GM12878 (cell line): ENCODE measurements at regions not wholly inside any gene's neighbourhood (a gene's known extent, or its start where the extent isn't known, plus 50 kb on each side); places are given as distances from the start of the nearest gene placed in this dataset.

ENCODE experiments used
- ATAC-seq: fragments of 200-7000 bp; cut with Tn5 transposase; 3 replicates; pipeline ENCODE4 v1.9.1; 2020; ENCODE audit warnings: mild to moderate bottlenecking, moderate library complexity
- BruUV-seq: library from RNA; stranded (reverse); fragments of 400-500 nt; replicated peaks from 2 replicates; lab custom pipeline; 2021; lab: Mats Ljungman, UMichigan
- CTCF ChIA-PET: fragments of 300-600 bp; sonication (Branson Sonifier 250); formaldehyde crosslinking; extraction: SDS; loops from one replicate; lab custom pipeline; 2021; ENCODE audit warnings: inconsistent platforms; lab: Yijun Ruan, JAX
- POLR2A ChIA-PET: fragments of 350-600 bp; formaldehyde crosslinking; extraction: SDS; loops from one replicate; lab custom pipeline; 2021; ENCODE audit warnings: inconsistent platforms; lab: Charles Lee
- RAD21 ChIA-PET: fragments of 300-600 bp; sonication (Branson Sonifier 250); formaldehyde crosslinking; loops from one replicate; lab custom pipeline; 2023; ENCODE audit warnings: antibody characterized with exemption; ENCODE audit not compliant: unreplicated experiment; lab: Charles Lee
- SMC1A ChIA-PET: fragments of 300-600 bp; sonication (Branson Sonifier 250); formaldehyde crosslinking; loops from one replicate; lab custom pipeline; 2023; ENCODE audit not compliant: unreplicated experiment, uncharacterized antibody; lab: Charles Lee
- DNase-seq: peaks from one replicate; pipeline ENCODE4 v3.0.0-alpha.2; 2011; ENCODE audit warnings: low read depth, low spot score
- FAIRE-seq: peaks from 3 replicates; lab custom pipeline; 2011; peaks lifted over from hg19 to GRCh38; lab: Jason Lieb, UNC
- H2AFZ ChIP-seq: 2 replicates; pipeline ENCODE4 v1.6.0; 2011; ENCODE audit warnings: low read depth, low read length, control low read depth; ENCODE audit not compliant: control insufficient read depth
- H3K27ac ChIP-seq: 2 replicates; pipeline ENCODE4 v1.5.1; 2011; ENCODE audit warnings: control low read depth; ENCODE audit not compliant: control insufficient read depth, insufficient read depth
- H3K27me3 ChIP-seq, 2 experiments: replicated peaks in 1 of 2; 2 replicates each; pipeline versions ENCODE4 v1.6.0 to v1.6.1; 2011; ENCODE audit warnings: low read length in 1 of 2; ENCODE audit not compliant: control insufficient read depth in 2 of 2, insufficient read depth in 2 of 2
- H3K36me3 ChIP-seq, 2 experiments: 2 replicates each; pipeline ENCODE4 v1.5.1; 2011; ENCODE audit warnings: low read length in 1 of 2; ENCODE audit not compliant: control insufficient read depth in 2 of 2, insufficient read depth in 2 of 2
- H3K4me1 ChIP-seq: 2 replicates; pipeline ENCODE4 v1.6.1; 2011; ENCODE audit warnings: mild to moderate bottlenecking, low read length, moderate library complexity, mixed read lengths; ENCODE audit not compliant: control insufficient read depth, insufficient read depth
- H3K4me2 ChIP-seq: 2 replicates; pipeline ENCODE4 v1.6.0; 2011; ENCODE audit warnings: control low read depth; ENCODE audit not compliant: control insufficient read depth, insufficient read depth
- H3K4me3 ChIP-seq: fragments of 200-600 bp; sonication (generic); 2 replicates; pipeline ENCODE4 v1.5.1; 2016
- H3K79me2 ChIP-seq: 2 replicates; pipeline ENCODE4 v1.6.0; 2011; ENCODE audit warnings: low read length; ENCODE audit not compliant: control insufficient read depth, insufficient read depth
- H3K9ac ChIP-seq: 2 replicates; pipeline ENCODE4 v1.8.0; 2011; ENCODE audit warnings: low read length, control low read depth, mixed read lengths; ENCODE audit not compliant: control insufficient read depth, insufficient read depth
- H3K9me3 ChIP-seq: replicated peaks from 3 replicates; pipeline ENCODE4 v1.5.1; 2011; ENCODE audit warnings: mild to moderate bottlenecking, low read length; ENCODE audit not compliant: control insufficient read depth, insufficient read depth
- H4K20me1 ChIP-seq: 2 replicates; pipeline ENCODE4 v1.6.0; 2011; ENCODE audit not compliant: control insufficient read depth, insufficient read depth
- CHD1 ChIP-seq: IDR thresholded peaks from 2 replicates; pipeline ENCODE4 v1.6.1; 2012; ENCODE audit warnings: low read depth, low read length, improper control_type of control experiment
- CREM ChIP-seq: IDR thresholded peaks from 2 replicates; pipeline ENCODE4 v1.6.1; 2014; ENCODE audit warnings: antibody characterized with exemption, low read depth
- EP300 ChIP-seq, 2 experiments: fragments of 150-350 bp in 1 of 2; IDR thresholded peaks; 2 replicates each; pipeline ENCODE4 v1.6.1; 2011 to 2012; ENCODE audit warnings: low read depth in 2 of 2, low read length in 2 of 2, borderline replicate concordance in 1 of 2, improper control_type of control experiment in 1 of 2, inconsistent platforms in 1 of 2; ENCODE audit not compliant: control insufficient read depth in 1 of 2
- GABPA ChIP-seq: IDR thresholded peaks from 2 replicates; pipeline ENCODE4 v1.6.1; 2014; ENCODE audit warnings: antibody characterized with exemption, low read depth, mild to moderate bottlenecking, inconsistent platforms
- HCFC1 ChIP-seq: fragments of 150-350 bp; IDR thresholded peaks from 2 replicates; pipeline ENCODE4 v1.6.1; 2014; ENCODE audit warnings: low read length
- MXI1 ChIP-seq: fragments of 150-350 bp; IDR thresholded peaks from 2 replicates; pipeline ENCODE4 v1.6.1; 2011; ENCODE audit warnings: low read depth, mild to moderate bottlenecking, inconsistent platforms, low read length, improper control_type of control experiment
- WRNIP1 ChIP-seq: IDR thresholded peaks from 2 replicates; pipeline ENCODE4 v1.6.1; 2011; ENCODE audit warnings: low read depth, low read length, improper control_type of control experiment, borderline replicate concordance
- WGBS: methylation state at CpG from one replicate; pipeline ENCODE4 v1.1.6; 2016; ENCODE audit warnings: low lambda C conversion rate; ENCODE audit not compliant: insufficient replicate concordance, insufficient coverage; ENCODE audit errors: missing lambda C conversion rate; 5-methylcytosine and 5-hydroxymethylcytosine counted together
- in situ Hi-C: fragments of 300-500 bp; cut with MboI; formaldehyde crosslinking; loops from 9 replicates; pipeline ENCODE4 v1.14.3; 2018; ENCODE audit warnings: mixed read lengths
- intact Hi-C: fragments of 100-400 bp; cut with micrococcal nuclease; formaldehyde crosslinking; loops from one replicate; pipeline ENCODE4 v1.14.2; 2022; ENCODE audit not compliant: unreplicated experiment
- TF ChIP-seq, protein P1 (sequence below): IDR thresholded peaks from 2 replicates; pipeline ENCODE4 v1.6.1; 2012; ENCODE audit warnings: low read length, inconsistent platforms
- TF ChIP-seq, protein P2 (sequence below): fragments of 450-650 bp; IDR thresholded peaks from 2 replicates; pipeline ENCODE4 v1.6.1; 2017; ENCODE audit warnings: borderline replicate concordance
- TF ChIP-seq, protein P3 (sequence below), 3 experiments: IDR thresholded peaks in 2 of 3; conservative IDR thresholded peaks in 1 of 3; 2 replicates each; pipeline ENCODE4 v1.5.1; 2011; ENCODE audit warnings: low read depth in 3 of 3, low read length in 3 of 3, mild to moderate bottlenecking in 3 of 3, control low read depth in 2 of 3, moderate library complexity in 2 of 3, inconsistent platforms in 1 of 3, mixed read lengths in 1 of 3; ENCODE audit not compliant: control insufficient read depth in 2 of 3, insufficient read depth in 1 of 3; ENCODE audit errors: extremely low read depth in 1 of 3
- TF ChIP-seq, protein P4 (sequence below): IDR thresholded peaks from 2 replicates; pipeline ENCODE4 v1.6.1; 2011; ENCODE audit warnings: borderline replicate concordance, low read depth, mild to moderate bottlenecking, moderate library complexity, mixed read lengths, low read length; ENCODE audit not compliant: insufficient read depth; ENCODE audit errors: extremely low read length

DNA sequence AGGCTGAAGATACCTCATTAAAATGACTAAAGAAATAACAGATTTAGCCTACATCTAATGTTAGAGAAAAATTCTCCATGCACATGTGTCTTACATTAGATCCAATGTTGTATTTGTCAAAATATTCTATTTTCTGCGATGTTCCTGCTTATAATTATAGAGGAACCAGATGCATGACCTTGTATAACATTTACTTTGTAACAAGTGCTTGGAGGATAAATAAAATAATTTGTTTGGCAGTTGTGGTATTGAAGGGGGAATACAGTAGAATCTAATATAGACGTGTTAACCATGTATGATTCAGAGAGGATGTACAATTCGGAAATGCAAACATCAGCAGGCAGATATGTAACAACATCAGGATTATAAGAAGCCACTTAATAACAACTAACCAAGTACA, 922.2 kb downstream of the TUSC7 start:
- H3K9ac ChIP-seq: no peak overlapping the region
- intact Hi-C loops: no loop called here
- 38% methylated on average over 3 of the region's 3 CpGs for WGBS
- no peak for ATAC-seq
- TF ChIP-seq, protein P1, sequence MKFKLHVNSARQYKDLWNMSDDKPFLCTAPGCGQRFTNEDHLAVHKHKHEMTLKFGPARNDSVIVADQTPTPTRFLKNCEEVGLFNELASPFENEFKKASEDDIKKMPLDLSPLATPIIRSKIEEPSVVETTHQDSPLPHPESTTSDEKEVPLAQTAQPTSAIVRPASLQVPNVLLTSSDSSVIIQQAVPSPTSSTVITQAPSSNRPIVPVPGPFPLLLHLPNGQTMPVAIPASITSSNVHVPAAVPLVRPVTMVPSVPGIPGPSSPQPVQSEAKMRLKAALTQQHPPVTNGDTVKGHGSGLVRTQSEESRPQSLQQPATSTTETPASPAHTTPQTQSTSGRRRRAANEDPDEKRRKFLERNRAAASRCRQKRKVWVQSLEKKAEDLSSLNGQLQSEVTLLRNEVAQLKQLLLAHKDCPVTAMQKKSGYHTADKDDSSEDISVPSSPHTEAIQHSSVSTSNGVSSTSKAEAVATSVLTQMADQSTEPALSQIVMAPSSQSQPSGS: no peak
- no peak for TF ChIP-seq MXI1
- no peak for TF ChIP-seq CHD1
- TF ChIP-seq, protein P2, sequence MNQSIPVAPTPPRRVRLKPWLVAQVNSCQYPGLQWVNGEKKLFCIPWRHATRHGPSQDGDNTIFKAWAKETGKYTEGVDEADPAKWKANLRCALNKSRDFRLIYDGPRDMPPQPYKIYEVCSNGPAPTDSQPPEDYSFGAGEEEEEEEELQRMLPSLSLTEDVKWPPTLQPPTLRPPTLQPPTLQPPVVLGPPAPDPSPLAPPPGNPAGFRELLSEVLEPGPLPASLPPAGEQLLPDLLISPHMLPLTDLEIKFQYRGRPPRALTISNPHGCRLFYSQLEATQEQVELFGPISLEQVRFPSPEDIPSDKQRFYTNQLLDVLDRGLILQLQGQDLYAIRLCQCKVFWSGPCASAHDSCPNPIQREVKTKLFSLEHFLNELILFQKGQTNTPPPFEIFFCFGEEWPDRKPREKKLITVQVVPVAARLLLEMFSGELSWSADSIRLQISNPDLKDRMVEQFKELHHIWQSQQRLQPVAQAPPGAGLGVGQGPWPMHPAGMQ: no peak
- no peak for TF ChIP-seq WRNIP1
- no peak for TF ChIP-seq EP300 (IDR thresholded peaks at IDR 0.05; ENCODE audit: borderline replicate concordance in 1 of 2, control insufficient read depth in 1 of 2, low read depth in 2 of 2, low read length in 2 of 2)
- TF ChIP-seq CREM: no peak
- TF ChIP-seq, protein P3, sequence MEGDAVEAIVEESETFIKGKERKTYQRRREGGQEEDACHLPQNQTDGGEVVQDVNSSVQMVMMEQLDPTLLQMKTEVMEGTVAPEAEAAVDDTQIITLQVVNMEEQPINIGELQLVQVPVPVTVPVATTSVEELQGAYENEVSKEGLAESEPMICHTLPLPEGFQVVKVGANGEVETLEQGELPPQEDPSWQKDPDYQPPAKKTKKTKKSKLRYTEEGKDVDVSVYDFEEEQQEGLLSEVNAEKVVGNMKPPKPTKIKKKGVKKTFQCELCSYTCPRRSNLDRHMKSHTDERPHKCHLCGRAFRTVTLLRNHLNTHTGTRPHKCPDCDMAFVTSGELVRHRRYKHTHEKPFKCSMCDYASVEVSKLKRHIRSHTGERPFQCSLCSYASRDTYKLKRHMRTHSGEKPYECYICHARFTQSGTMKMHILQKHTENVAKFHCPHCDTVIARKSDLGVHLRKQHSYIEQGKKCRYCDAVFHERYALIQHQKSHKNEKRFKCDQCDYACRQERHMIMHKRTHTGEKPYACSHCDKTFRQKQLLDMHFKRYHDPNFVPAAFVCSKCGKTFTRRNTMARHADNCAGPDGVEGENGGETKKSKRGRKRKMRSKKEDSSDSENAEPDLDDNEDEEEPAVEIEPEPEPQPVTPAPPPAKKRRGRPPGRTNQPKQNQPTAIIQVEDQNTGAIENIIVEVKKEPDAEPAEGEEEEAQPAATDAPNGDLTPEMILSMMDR (IDR thresholded peaks at IDR 0.05 in 2 of 3, conservative IDR thresholded peaks at IDR 0.05 in 1 of 3; ENCODE audit: control insufficient read depth in 2 of 3, extremely low read depth in 1 of 3, insufficient read depth in 1 of 3, low read depth in 3 of 3, low read length in 3 of 3): no peak
- TF ChIP-seq GABPA: no peak
- no peak for TF ChIP-seq HCFC1
- TF ChIP-seq, protein P4, sequence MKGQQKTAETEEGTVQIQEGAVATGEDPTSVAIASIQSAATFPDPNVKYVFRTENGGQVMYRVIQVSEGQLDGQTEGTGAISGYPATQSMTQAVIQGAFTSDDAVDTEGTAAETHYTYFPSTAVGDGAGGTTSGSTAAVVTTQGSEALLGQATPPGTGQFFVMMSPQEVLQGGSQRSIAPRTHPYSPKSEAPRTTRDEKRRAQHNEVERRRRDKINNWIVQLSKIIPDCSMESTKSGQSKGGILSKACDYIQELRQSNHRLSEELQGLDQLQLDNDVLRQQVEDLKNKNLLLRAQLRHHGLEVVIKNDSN: no peak
- TF ChIP-seq, all 136 proteins: peak for 0
- no peaks in the 10 kb centered on the region for H3K4me1 ChIP-seq
- no peaks in the 10 kb centered on the region for H4K20me1 ChIP-seq
- no peaks in the 10 kb centered on the region for H3K79me2 ChIP-seq
- H3K27ac ChIP-seq: no peak overlapping the region
- POLR2A ChIA-PET: no interaction called here
- SMC1A ChIA-PET: no interaction called here
- in situ Hi-C loops: no loop called here
- DNase-seq (no peak), FAIRE-seq (no peak)
- H3K27me3 ChIP-seq: no peaks in the 10 kb centered on the region
- no peak overlapping the region for H2AFZ ChIP-seq
- no peak overlapping the region for H3K4me3 ChIP-seq
- H3K9me3 ChIP-seq: no peaks in the 10 kb centered on the region
- CTCF ChIA-PET: interaction anchor here (1.6 kb wide), 1 partner anchor 10 kb away, joined by 4 read pairs; no protein-coding TSS in a partner anchor
- no TSS peak for BruUV-seq
- no peaks in the 10 kb centered on the region for H3K36me3 ChIP-seq
- no peak overlapping the region for H3K4me2 ChIP-seq
- RAD21 ChIA-PET: no interaction called here
